Sigmoid colon (tissue), 4 donors: ENCODE measurements at regions not wholly inside any gene's neighbourhood (a gene's known extent, or its start where the extent isn't known, plus 50 kb on each side); places are given as distances from the start of the nearest gene placed in this dataset.

Source experiments
- EP300 ChIP-seq, 4 donors: sonication (generic); formaldehyde crosslinking; IDR thresholded peaks; one replicate each; pipeline ENCODE4 v1.6.1; 2017; ENCODE audit warnings: antibody characterized with exemption in 4 of 4
- POLR2A ChIP-seq, 2 donors: fragments of 450-650 bp; IDR thresholded peaks; one replicate each; pipeline ENCODE4 v1.6.1; 2016; ENCODE audit warnings: antibody characterized with exemption in 2 of 2, mild to moderate bottlenecking in 2 of 2, moderate library complexity in 2 of 2
- POLR2AphosphoS5 ChIP-seq, 4 donors: sonication (generic); formaldehyde crosslinking; IDR thresholded peaks; one replicate each; pipeline ENCODE4 v1.6.1; 2017; ENCODE audit warnings: antibody characterized with exemption in 4 of 4
- TF ChIP-seq, protein P1 (sequence below), 4 experiments: fragments of 450-650 bp in 3 of 4; fragments of 200-600 bp in 1 of 4; IDR thresholded peaks; one replicate each; pipeline ENCODE4 v1.5.1; 2016 to 2019; ENCODE audit warnings: antibody characterized with exemption in 4 of 4, mild to moderate bottlenecking in 3 of 4, moderate library complexity in 2 of 4

DNA sequence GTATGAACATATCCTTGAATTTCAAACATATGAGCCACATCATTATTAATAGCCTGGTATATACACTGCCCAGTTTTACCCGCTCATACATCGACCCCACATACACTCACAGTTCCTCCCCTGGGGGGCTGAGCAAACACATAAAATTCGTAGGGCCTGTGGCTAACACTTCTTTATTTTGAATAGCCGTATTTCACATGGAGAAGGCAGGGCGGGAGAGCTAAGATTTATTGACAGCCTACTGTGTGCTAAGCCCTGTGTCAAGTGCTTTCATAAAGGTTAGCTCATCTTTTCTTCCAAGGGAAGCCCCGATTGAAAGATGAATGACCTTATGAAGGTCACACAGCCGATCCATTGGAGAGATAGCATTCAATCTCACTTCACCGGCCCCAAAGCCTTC lies 134.4 kb downstream of the ENC1 start:
- TF ChIP-seq, protein P1, sequence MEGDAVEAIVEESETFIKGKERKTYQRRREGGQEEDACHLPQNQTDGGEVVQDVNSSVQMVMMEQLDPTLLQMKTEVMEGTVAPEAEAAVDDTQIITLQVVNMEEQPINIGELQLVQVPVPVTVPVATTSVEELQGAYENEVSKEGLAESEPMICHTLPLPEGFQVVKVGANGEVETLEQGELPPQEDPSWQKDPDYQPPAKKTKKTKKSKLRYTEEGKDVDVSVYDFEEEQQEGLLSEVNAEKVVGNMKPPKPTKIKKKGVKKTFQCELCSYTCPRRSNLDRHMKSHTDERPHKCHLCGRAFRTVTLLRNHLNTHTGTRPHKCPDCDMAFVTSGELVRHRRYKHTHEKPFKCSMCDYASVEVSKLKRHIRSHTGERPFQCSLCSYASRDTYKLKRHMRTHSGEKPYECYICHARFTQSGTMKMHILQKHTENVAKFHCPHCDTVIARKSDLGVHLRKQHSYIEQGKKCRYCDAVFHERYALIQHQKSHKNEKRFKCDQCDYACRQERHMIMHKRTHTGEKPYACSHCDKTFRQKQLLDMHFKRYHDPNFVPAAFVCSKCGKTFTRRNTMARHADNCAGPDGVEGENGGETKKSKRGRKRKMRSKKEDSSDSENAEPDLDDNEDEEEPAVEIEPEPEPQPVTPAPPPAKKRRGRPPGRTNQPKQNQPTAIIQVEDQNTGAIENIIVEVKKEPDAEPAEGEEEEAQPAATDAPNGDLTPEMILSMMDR (IDR thresholded peaks at IDR 0.05), result no peak
- TF ChIP-seq EP300 (IDR thresholded peaks at IDR 0.05) (no peak), POLR2A (IDR thresholded peaks at IDR 0.05) (no peak), POLR2AphosphoS5 (IDR thresholded peaks at IDR 0.05) (no peak)
